SK-N-MC (cell line): ENCODE measurements at regions not wholly inside any gene's neighbourhood (a gene's known extent, or its start where the extent isn't known, plus 50 kb on each side); places are given as distances from the start of the nearest gene placed in this dataset.
"Not testable (repeated sequence)": the region's sequence is repeated elsewhere in the genome, so short reads cannot be mapped to it uniquely, and the experiment has no call there.

Experiments
- DNase-seq: peaks from one replicate; pipeline ENCODE4 v3.0.0-alpha.2; 2011; ENCODE audit warnings: low read depth, low spot score
- H3K27ac ChIP-seq: fragments of 200-600 bp; sonication (generic); 2 replicates; pipeline ENCODE4 v1.5.1; 2016; ENCODE audit warnings: mixed run types
- H3K36me3 ChIP-seq: fragments of 200-600 bp; sonication (generic); 2 replicates; pipeline ENCODE4 v1.6.1; 2017; ENCODE audit warnings: antibody characterized with exemption, low read length, mixed read lengths; ENCODE audit not compliant: insufficient read depth
- H3K4me3 ChIP-seq: fragments of 200-600 bp; sonication (generic); 2 replicates; pipeline ENCODE4 v1.5.1; 2016
- H3K9ac ChIP-seq: fragments of 200-600 bp; sonication (generic); 2 replicates; pipeline ENCODE4 v1.8.0; 2017; ENCODE audit warnings: mixed run types, mixed read lengths; ENCODE audit not compliant: insufficient read length
- H3K9me3 ChIP-seq: fragments of 200-600 bp; sonication (generic); 2 replicates; pipeline ENCODE4 v1.6.1; 2017; ENCODE audit warnings: low read depth, mild to moderate bottlenecking, antibody characterized with exemption, low read length, moderate library complexity, mixed read lengths
- EZH2 ChIP-seq: fragments of 200-600 bp; sonication (generic); IDR thresholded peaks from one replicate; pipeline ENCODE4 v1.6.1; 2017; ENCODE audit warnings: antibody characterized with exemption
- FOXP2 ChIP-seq: optimal IDR thresholded peaks from 2 replicates; pipeline ENCODE3; 2011; ENCODE audit warnings: mild to moderate bottlenecking, moderate library complexity; ENCODE audit not compliant: insufficient read depth; ENCODE audit errors: extremely low read length, control extremely low read depth
- POLR2AphosphoS5 ChIP-seq: IDR thresholded peaks from 2 replicates; pipeline ENCODE4 v1.6.1; 2012; ENCODE audit warnings: mild to moderate bottlenecking, low read depth, low read length, borderline replicate concordance

DNA sequence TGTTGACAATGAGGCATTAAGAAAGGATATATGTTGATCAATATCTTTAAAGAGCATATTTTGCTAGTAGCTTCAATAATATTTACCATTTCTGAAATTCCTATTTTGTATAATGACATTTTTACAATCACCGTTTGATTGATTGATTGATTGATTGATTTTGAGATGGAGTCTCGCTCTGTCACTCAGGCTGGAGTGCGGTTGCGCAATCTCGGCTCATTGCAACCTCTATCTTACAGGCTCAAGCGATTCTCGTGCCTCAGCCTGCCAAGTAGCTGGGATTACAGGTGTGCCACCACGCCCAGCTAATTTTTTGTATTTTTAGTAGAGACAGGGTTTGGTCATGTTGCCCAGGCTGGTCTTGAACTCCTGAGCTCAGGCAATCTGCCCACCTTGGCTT is 150.9 kb upstream of the TEX13D start:
- not testable (repeated sequence) for H3K4me3 ChIP-seq, H3K27ac ChIP-seq, H3K9ac ChIP-seq, H3K9me3 ChIP-seq, DNase-seq, H3K36me3 ChIP-seq

DNA sequence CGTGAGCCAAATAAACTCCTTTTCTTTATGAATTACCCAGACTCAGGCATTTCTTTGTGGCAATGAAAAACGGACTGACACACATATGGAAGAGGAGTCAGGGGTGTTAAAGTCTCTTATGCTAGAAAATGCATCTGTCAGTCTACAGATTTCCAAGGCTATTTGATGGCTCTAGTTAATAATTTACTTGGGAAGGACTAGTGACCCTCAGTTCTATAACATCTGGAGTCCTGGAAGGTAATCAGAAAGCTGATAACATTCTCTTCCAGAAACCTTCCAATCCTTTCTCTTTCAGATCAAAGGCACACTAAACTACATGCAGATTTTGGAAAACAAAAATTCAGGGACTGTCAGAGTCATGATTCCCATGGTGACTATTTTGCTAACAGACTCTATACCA is 142.0 kb upstream of the TEX13D start:
- no peak for DNase-seq
- no peak overlapping the region for H3K9ac ChIP-seq
- H3K9me3 ChIP-seq = no peaks in the 10 kb centered on the region
- H3K4me3 ChIP-seq = no peak overlapping the region
- no peak overlapping the region for H3K27ac ChIP-seq
- TF ChIP-seq POLR2AphosphoS5 (no peak), EZH2 (no peak), FOXP2 (no peak)
- H3K36me3 ChIP-seq = no peaks in the 10 kb centered on the region

- no peak for DNase-seq
- Histone ChIP-seq H3K36me3 (no peaks in the 10 kb centered on the region), H3K27ac (no peak overlapping the region), H3K4me3 (no peak overlapping the region), H3K9me3 (no peaks in the 10 kb centered on the region), H3K9ac (no peak overlapping the region)
- TF ChIP-seq EZH2 = no peak
- TF ChIP-seq POLR2AphosphoS5 = no peak
- TF ChIP-seq FOXP2 = no peak
Measured at GRCh38 chrX:124194199-124194598, 138.3 kb upstream of the TEX13D start.

DNA sequence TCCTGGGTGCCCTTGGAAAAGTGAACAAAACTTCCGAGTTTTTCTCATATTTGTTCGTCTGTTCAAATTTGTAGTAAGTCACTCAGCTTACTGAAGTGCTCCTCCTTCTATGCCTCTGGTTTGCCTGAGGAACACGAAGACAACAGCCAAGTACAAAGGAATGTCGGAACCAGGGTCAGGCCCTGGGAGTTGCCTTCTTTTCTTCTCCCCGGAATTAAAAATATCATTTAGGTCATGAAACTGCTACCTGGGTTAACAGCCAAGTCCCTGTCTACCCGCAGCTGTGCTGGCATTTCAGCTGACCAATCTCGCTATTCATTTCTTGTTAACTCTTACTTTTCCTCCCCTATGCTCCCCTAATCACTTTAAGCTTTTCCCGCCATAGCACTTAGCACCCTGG is 137.6 kb upstream of the TEX13D start:
- no peak for DNase-seq
- Histone ChIP-seq H3K9ac (no peak overlapping the region), H3K9me3 (no peaks in the 10 kb centered on the region), H3K27ac (no peak overlapping the region), H3K4me3 (no peak overlapping the region), H3K36me3 (no peaks in the 10 kb centered on the region)
- TF ChIP-seq FOXP2 (no peak), POLR2AphosphoS5 (no peak), EZH2 (no peak)

- no peaks in the 10 kb centered on the region for H3K36me3 ChIP-seq
- DNase-seq = no peak
- no peak overlapping the region for H3K9ac ChIP-seq
- 0 out of 2 replicates have a peak, but pooled peaks cover 2% of the 10 kb centered on the region for H3K9me3 ChIP-seq
- no peak overlapping the region for H3K27ac ChIP-seq
- no peak overlapping the region for H3K4me3 ChIP-seq
- TF ChIP-seq POLR2AphosphoS5 (no peak), EZH2 (no peak), FOXP2 (no peak)
Measured at GRCh38 chrX:124203311-124203710, 129.1 kb upstream of the TEX13D start.

GRCh38 chrX:124208660-124209059 is 123.8 kb upstream of the TEX13D start:
- H3K27ac ChIP-seq = peak overlapping the region; percentile 92
- no peaks in the 10 kb centered on the region for H3K9me3 ChIP-seq
- TF ChIP-seq EZH2 (no peak), FOXP2 (no peak), POLR2AphosphoS5 (peak; percentile 36; the same call in 1 of the 2 replicates)
- DNase-seq = no peak
- no peaks in the 10 kb centered on the region for H3K36me3 ChIP-seq
- no peak overlapping the region for H3K9ac ChIP-seq
- no peak overlapping the region; the same call in 1 of the 2 replicates for H3K4me3 ChIP-seq

- peak overlapping the region; percentile 97 for H3K27ac ChIP-seq
- no peak for DNase-seq
Measured at GRCh38 chrX:124209792-124210576, 122.5 kb upstream of the TEX13D start.

DNA sequence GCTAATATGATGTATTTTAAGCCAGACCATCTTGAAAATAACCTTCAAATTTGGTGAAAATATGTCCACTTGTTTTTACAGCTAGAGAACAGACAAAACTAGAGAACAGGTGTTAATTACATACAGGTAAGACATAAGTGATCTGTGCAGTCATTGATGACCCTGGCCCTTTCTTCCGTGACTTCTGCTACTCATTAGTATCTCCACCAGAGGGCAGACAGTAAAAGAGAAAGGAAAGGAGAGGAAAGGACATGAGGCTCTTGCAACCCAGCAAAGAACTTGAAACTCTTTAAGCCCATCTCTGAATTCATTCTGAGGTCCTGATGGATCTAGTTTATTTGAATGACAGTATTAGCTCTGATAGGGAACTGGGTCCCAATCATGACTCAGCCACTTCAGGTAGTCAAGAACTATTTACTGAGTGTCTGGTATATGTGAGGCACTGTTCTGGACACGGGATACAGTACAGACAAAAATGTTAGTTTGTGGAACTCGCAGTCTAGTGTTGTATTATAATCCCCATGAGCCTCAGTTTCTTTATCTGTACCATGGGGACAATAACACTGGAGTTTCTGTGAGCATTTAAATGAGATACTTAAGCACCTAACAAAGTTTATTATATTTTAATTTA is 121.0 kb upstream of the TEX13D start:
- H3K36me3 ChIP-seq = no peaks in the 10 kb centered on the region
- H3K27ac ChIP-seq = peak overlapping the region; percentile 97

More at GRCh38 chrX:124209792-124210576, 122.5 kb upstream of the TEX13D start:
- no peak for TF ChIP-seq EZH2
- no peak for TF ChIP-seq POLR2AphosphoS5
- no peak for TF ChIP-seq FOXP2
- Histone ChIP-seq H3K9me3 (no peaks in the 10 kb centered on the region), H3K4me3 (peak overlapping the region; percentile 41), H3K9ac (peak overlapping the region; percentile 32), H3K36me3 (no peaks in the 10 kb centered on the region)

DNA sequence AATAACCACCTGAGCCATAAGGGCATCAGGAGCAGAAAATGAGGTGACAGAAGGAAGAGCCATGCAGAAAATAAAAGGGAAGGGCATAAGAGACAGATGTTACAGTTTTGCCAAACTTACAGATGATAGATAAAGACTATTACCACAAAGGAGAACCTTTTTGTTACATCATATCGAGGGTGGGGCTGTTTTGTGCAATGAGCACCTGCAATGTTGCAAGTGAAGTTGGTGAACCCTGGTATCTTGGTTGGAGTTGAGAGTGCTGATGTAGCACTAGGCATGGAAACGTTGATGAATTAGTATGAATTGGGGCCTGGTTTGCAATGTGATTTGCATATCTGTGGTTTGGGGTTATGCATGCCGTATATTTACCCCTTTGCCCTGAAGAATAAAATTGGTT is 119.8 kb upstream of the TEX13D start:
- no peak for DNase-seq
- no peaks in the 10 kb centered on the region for H3K36me3 ChIP-seq
- no peak overlapping the region for H3K4me3 ChIP-seq
- peak overlapping the region; percentile 90; the same call in 1 of the 2 replicates for H3K27ac ChIP-seq
- H3K9me3 ChIP-seq = no peaks in the 10 kb centered on the region
- no peak overlapping the region for H3K9ac ChIP-seq
- TF ChIP-seq POLR2AphosphoS5 = 0 out of 2 replicates have a peak, but pooled peaks have one; percentile 32
- no peak for TF ChIP-seq FOXP2
- no peak for TF ChIP-seq EZH2

More for the DNA sequence above, 121.0 kb upstream of the TEX13D start:
- no peak overlapping the region for H3K9ac ChIP-seq
- TF ChIP-seq EZH2 (no peak), POLR2AphosphoS5 (no peak), FOXP2 (no peak)
- H3K4me3 ChIP-seq = peak overlapping the region; percentile 10; the same call in 1 of the 2 replicates
- no peak for DNase-seq
- no peaks in the 10 kb centered on the region for H3K9me3 ChIP-seq
